Gastrocnemius medialis (tissue), 4 donors: ENCODE measurements at regions not wholly inside any gene's neighbourhood (a gene's known extent, or its start where the extent isn't known, plus 50 kb on each side); places are given as distances from the start of the nearest gene placed in this dataset.

ENCODE experiments used
- POLR2A ChIP-seq, 2 donors: fragments of 450-650 bp; IDR thresholded peaks; one replicate each; pipeline ENCODE4 v1.6.1; 2017; ENCODE audit warnings: antibody characterized with exemption in 2 of 2, mild to moderate bottlenecking in 2 of 2, moderate library complexity in 2 of 2
- TF ChIP-seq, protein P1 (sequence below), 5 experiments: fragments of 450-650 bp in 3 of 5; fragments of 200-600 bp in 2 of 5; sonication (generic) in 2 of 5; IDR thresholded peaks in 4 of 5; conservative IDR thresholded peaks in 1 of 5; 1 replicate in 4 of 5; 2 replicates in 1 of 5; pipeline ENCODE4 v1.5.1; 2016 to 2019; ENCODE audit warnings: antibody characterized with exemption in 5 of 5, mild to moderate bottlenecking in 3 of 5, moderate library complexity in 3 of 5

DNA sequence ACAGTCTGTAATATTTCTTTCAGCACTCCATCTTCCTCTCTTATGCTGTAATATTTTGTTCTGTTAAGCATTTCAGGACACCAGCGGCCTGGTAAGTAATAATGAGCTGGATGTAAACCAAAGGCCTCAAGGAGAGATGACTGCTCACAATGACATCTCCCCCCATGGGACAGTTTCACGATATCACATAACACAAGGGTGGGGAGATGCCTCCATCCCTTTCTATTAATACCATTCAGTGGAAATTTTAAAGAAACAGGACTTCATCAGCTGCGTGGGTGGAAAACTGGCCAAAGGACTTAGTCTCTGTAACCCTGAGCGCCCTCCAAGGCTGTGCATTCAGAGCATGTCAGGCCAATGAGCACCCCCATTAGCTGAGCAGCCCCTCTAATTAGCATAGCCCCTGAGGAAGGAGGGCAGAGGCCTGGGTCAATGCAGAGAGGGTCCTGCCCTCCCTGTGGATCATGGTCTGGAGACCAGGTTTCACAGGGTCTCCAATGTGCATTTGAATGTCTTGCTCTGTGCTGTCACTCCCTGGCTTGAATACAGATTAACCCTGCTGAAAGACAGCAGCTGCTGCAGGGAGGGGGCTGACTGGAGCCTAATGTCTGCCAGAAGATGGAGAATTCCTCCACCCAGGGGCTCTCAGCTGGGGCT is 156.4 kb downstream of the HS3ST2 start:
- TF ChIP-seq, protein P1, sequence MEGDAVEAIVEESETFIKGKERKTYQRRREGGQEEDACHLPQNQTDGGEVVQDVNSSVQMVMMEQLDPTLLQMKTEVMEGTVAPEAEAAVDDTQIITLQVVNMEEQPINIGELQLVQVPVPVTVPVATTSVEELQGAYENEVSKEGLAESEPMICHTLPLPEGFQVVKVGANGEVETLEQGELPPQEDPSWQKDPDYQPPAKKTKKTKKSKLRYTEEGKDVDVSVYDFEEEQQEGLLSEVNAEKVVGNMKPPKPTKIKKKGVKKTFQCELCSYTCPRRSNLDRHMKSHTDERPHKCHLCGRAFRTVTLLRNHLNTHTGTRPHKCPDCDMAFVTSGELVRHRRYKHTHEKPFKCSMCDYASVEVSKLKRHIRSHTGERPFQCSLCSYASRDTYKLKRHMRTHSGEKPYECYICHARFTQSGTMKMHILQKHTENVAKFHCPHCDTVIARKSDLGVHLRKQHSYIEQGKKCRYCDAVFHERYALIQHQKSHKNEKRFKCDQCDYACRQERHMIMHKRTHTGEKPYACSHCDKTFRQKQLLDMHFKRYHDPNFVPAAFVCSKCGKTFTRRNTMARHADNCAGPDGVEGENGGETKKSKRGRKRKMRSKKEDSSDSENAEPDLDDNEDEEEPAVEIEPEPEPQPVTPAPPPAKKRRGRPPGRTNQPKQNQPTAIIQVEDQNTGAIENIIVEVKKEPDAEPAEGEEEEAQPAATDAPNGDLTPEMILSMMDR (IDR thresholded peaks at IDR 0.05 in 4 of 5, conservative IDR thresholded peaks at IDR 0.05 in 1 of 5), result no peak
- no peak for TF ChIP-seq POLR2A (IDR thresholded peaks at IDR 0.05)
